ENCODE measurements at regions not wholly inside any gene's neighbourhood (a gene's known extent, or its start where the extent isn't known, plus 50 kb on each side); places are given as distances from the start of the nearest gene placed in this dataset.
"Not testable (repeated sequence)": the region's sequence is repeated elsewhere in the genome, so short reads cannot be mapped to it uniquely, and the experiment has no call there.

DNA sequence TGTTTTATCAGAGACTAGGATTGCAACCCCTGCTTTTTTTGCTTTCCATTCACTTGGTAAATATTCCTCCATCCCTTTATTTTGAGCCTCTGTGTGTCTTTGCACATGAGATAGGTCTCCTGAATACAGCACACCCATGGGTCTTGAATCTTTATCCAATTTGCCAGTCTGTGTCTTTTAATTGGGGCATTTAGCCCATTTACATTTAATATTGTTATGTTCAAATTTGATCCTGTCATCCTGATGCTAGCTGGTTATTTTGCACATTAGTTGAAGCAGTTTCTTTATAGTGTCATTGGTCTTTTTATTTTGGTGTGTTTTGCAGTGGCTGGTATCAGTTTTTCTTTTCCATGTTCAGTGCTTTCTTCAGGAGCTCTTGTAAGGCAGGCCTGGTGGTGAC, 95.1 kb upstream of the STK32A start:
- H3K4me3 Mint-ChIP-seq; H3K27me3 Mint-ChIP-seq (ENCODE audit: low read depth); H3K36me3 Mint-ChIP-seq (ENCODE audit: insufficient read depth in 2 of 2); H3K4me1 Mint-ChIP-seq (ENCODE audit: low read depth); H3K27ac Mint-ChIP-seq; DNase-seq; ATAC-seq (replicated peaks in 1 of 2): not testable (repeated sequence)
- H3K9me3 Mint-ChIP-seq, result peaks cover 11 to 14% of the 10 kb centered on the region in 2 donors

DNA sequence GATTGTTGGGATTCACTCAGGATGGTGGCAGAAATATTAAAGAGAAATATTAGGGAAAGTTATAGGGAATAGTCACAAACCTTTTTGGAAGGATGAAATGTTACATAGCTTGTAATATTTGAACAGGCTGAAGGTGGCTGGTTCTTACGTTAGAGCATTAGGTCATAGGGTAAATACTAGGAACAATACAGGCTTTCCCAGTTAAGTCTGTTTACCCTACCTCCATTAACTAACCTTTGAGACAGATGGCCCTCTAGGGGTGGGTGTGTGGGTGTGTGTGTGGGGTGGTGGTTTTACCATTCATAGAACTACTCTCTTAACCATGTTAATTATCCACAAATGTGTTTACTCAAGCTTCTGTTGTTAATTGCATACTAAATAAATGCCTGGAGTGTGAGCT, 94.3 kb upstream of the STK32A start:
- Mint-ChIP-seq H3K4me1 (ENCODE audit: low read depth) (no peaks in the 10 kb centered on the region), H3K27ac (no peak overlapping the region), H3K36me3 (ENCODE audit: insufficient read depth in 2 of 2) (peaks cover 1 to 4% of the 10 kb centered on the region in 2 donors), H3K27me3 (ENCODE audit: low read depth) (no peaks in the 10 kb centered on the region), H3K4me3 (no peak overlapping the region), H3K9me3 (peaks cover 11 to 14% of the 10 kb centered on the region in 2 donors)
- DNase-seq, result no peak
- no peak for ATAC-seq (replicated peaks in 1 of 2)

DNA sequence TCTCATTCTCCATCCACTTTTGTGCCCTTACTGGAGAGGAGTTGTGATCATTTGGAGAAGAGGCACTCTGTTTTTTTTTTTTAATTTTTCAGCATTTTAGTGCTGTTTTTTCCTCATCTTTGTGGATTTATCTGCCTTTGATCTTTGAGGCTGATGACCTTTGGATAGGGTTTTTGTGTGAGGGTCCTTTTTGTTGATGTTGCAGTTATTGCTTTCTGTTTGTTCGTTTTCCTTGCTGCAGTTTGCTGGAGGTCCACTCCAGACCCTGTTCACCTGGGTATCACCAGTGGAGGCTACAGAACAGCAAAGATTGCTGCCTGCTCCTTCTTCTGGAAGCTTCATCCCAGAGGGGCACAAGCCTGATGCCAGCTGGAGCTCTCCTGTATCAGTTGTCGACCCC, 93.2 kb upstream of the STK32A start:
- H3K27me3 Mint-ChIP-seq (ENCODE audit: low read depth); DNase-seq; H3K36me3 Mint-ChIP-seq (ENCODE audit: insufficient read depth in 2 of 2); H3K27ac Mint-ChIP-seq; ATAC-seq (replicated peaks in 1 of 2); H3K4me1 Mint-ChIP-seq (ENCODE audit: low read depth); H3K4me3 Mint-ChIP-seq: not testable (repeated sequence)
- peaks cover 11 to 14% of the 10 kb centered on the region in 2 donors for H3K9me3 Mint-ChIP-seq

DNA sequence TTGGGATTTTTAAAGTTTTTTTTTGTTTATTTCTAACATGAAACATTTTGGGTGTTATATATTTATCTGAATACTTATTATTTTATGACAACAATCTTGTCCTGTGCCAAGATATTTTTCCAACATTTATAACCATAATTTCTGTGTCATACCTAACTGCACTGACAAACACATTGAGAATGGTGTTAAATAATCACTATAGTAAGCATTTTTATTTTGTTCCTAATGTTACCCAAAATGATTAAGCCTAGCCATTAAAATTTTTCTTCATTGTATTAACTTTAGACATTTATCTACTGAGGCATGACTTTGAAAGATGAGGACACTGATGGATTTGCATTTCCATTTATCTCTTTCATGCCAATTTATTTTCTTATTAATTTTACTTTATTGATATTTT, 91.6 kb upstream of the STK32A start:
- H3K27me3 Mint-ChIP-seq (ENCODE audit: low read depth), result no peaks in the 10 kb centered on the region
- no peaks in the 10 kb centered on the region for H3K4me1 Mint-ChIP-seq (ENCODE audit: low read depth)
- no peak for DNase-seq
- no peak overlapping the region for H3K4me3 Mint-ChIP-seq
- ATAC-seq (replicated peaks in 1 of 2), result no peak
- H3K9me3 Mint-ChIP-seq, result peaks cover 8 to 11% of the 10 kb centered on the region in 2 donors
- no peak overlapping the region for H3K27ac Mint-ChIP-seq
- peaks cover 1 to 2% of the 10 kb centered on the region in 2 donors for H3K36me3 Mint-ChIP-seq (ENCODE audit: insufficient read depth in 2 of 2)

DNA sequence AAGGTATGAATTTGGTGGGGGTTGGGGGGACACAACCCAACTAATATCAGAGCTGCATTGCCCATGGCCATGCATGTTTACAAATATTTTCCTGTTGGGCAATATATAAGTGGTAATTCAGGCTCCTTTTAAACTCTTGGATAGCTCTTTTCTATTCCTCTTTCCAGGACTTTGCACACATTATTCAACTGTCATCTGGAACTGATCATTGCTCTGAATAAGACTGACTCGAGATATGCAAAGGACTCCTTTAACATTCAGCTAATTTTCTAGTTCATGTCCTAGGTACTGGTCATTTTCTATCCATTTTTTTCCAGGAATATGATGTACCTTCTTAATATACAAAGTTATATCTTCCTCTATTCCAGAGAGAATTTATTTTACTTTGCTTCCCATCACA, 89.5 kb upstream of the STK32A start:
- no peak for ATAC-seq (replicated peaks in 1 of 2)
- Mint-ChIP-seq H3K27me3 (ENCODE audit: low read depth) (no peaks in the 10 kb centered on the region), H3K4me3 (no peak overlapping the region), H3K9me3 (peaks cover 3% of the 10 kb centered on the region in 2 donors), H3K27ac (peak overlapping the region; percentile 47), H3K36me3 (ENCODE audit: insufficient read depth in 2 of 2) (no peaks in the 10 kb centered on the region), H3K4me1 (ENCODE audit: low read depth) (no peaks in the 10 kb centered on the region)
- DNase-seq, result no peak

DNA sequence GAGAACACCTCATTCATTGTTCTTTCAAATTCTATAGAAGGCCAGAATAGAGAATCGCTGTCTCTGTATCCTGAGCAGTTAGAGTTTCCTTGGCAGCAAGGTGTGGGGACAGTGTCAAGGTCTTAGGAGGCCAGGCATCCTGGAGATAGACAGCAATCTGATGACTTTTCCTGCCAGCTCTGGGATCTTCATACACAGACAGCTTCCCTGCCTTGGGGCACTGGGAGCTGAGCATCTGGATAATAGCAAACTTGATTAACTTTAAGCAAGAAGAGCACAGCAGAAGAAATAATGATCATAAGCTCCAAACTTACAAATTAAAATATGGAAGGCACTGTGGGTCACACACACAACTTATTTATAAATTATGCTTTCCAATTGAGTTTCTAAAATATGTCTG, 86.1 kb upstream of the STK32A start:
- H3K4me3 Mint-ChIP-seq, result no peak overlapping the region
- ATAC-seq (replicated peaks in 1 of 2), result no peak
- no peak for DNase-seq
- no peaks in the 10 kb centered on the region for H3K4me1 Mint-ChIP-seq (ENCODE audit: low read depth)
- H3K9me3 Mint-ChIP-seq, result peaks cover 0 to 3% of the 10 kb centered on the region in 2 donors
- H3K36me3 Mint-ChIP-seq (ENCODE audit: insufficient read depth in 2 of 2), result no peaks in the 10 kb centered on the region
- no peaks in the 10 kb centered on the region for H3K27me3 Mint-ChIP-seq (ENCODE audit: low read depth)
- H3K27ac Mint-ChIP-seq, result no peak overlapping the region

DNA sequence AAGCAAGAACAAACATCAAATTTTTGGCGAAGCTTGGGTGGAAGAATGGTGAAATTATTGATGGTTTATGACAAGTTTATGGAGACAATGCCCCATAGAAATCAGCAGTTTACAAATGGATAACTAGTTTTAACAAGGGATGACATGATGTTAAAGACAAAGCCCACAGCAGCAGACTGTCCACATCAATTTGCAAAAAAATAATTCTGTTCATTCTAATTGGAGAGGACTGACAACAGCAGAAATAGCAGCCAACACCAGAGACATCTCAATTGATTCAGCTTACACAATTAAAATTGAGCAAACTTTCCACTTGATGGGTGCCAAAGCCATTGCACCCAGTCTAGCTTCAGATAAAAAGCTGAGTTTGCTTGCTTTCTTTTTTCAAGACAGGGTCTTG, 82.7 kb upstream of the STK32A start:
- H3K36me3 Mint-ChIP-seq (ENCODE audit: insufficient read depth in 2 of 2), result no peaks in the 10 kb centered on the region
- ATAC-seq (replicated peaks in 1 of 2) (no peak), DNase-seq (no peak)
- no peak overlapping the region for H3K27ac Mint-ChIP-seq
- H3K4me1 Mint-ChIP-seq (ENCODE audit: low read depth), result no peaks in the 10 kb centered on the region
- H3K4me3 Mint-ChIP-seq, result no peak overlapping the region
- H3K9me3 Mint-ChIP-seq, result peaks cover 0 to 3% of the 10 kb centered on the region in 2 donors
- no peaks in the 10 kb centered on the region for H3K27me3 Mint-ChIP-seq (ENCODE audit: low read depth)

DNA sequence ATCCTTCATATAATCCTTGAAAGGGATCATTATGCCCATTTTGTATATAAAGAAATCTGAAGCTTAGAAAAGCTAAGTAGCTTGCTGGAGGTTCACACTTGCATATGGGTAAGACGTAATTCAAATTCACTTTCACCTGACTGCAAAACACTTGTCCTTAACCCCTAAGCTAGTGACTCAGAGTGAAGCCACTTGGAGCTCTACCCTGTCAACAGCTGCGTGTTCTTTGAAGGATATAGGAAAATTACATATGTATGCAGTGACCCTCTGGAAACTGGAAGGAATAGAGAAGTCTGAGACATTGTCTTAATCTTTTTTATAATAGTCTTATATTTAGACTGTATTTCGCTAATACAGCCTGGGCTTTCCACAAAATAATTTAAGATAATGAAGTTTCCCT, 80.0 kb upstream of the STK32A start:
- H3K27me3 Mint-ChIP-seq (ENCODE audit: low read depth), result no peaks in the 10 kb centered on the region
- no peak overlapping the region for H3K4me3 Mint-ChIP-seq
- DNase-seq, result no peak
- no peaks in the 10 kb centered on the region for H3K4me1 Mint-ChIP-seq (ENCODE audit: low read depth)
- peaks cover 0 to 3% of the 10 kb centered on the region in 2 donors for H3K9me3 Mint-ChIP-seq
- H3K27ac Mint-ChIP-seq, result no peak overlapping the region
- no peaks in the 10 kb centered on the region for H3K36me3 Mint-ChIP-seq (ENCODE audit: insufficient read depth in 2 of 2)
- no peak for ATAC-seq (replicated peaks in 1 of 2)

DNA sequence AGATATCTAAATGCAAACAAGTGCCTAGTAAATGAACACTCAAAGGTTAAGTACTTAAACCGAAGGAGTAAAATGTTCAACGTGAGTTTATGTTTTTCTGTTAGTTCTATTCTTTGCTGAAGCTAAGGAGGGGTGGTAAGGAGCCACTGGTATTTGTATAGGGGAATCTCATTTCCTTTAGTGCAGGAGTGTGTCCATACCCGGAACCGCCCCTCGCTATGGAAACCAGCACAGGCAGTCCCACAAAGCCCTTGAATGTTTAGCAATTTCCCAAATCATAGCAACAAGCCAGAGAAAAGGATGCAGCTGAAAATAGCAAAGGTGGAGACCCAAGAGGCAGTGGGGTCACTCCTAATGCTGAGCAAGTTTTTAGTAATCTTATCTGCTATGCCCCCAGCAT, 78.8 kb upstream of the STK32A start:
- Mint-ChIP-seq H3K36me3 (ENCODE audit: insufficient read depth in 2 of 2) (no peaks in the 10 kb centered on the region), H3K9me3 (peaks cover 0 to 3% of the 10 kb centered on the region in 2 donors), H3K4me3 (no peak overlapping the region), H3K27me3 (ENCODE audit: low read depth) (no peaks in the 10 kb centered on the region), H3K4me1 (ENCODE audit: low read depth) (no peaks in the 10 kb centered on the region), H3K27ac (no peak overlapping the region)
- ATAC-seq (replicated peaks in 1 of 2) (no peak), DNase-seq (no peak)

DNA sequence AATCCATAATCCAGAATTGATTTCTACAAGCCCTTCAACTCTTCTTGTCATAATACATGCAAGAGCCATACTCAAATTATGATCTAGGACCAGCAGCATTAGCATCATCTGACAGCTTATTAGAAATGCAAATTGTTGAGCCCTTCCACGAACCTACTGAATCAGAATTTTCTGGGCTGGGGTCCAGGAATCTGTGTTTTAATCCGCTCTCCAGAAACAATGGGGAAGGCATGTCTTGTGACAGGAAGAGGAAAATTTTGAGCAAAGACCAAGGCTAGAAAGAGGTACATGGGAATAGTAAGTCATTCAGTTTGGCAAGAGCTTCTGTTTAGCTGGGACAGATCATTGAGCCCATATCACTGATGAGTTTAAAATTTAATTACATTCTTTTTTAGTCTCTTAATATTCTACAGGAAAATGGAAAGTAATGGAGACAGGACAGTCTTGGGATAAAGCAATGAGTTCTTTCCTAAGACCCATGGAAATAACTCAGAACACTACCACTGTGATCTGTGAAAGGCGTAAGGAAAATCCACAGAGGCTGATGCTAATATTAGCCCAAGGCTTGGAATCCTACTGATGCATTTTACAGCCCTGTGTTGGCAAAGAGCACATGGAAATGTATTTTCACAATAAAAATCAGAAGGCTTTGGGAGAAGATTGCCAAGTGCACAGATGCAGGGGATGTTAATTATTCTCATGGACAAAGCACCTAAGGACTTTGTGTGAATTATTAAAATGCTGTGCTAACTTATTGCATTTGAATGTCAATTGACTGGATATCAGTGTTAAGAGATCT, 73.7 kb upstream of the STK32A start:
- no peaks in the 10 kb centered on the region for H3K36me3 Mint-ChIP-seq (ENCODE audit: insufficient read depth in 2 of 2)
- no peaks in the 10 kb centered on the region for H3K9me3 Mint-ChIP-seq
- ATAC-seq (replicated peaks in 1 of 2), result no peak
- no peaks in the 10 kb centered on the region for H3K4me1 Mint-ChIP-seq (ENCODE audit: low read depth)
- H3K27ac Mint-ChIP-seq, result no peak overlapping the region
- H3K4me3 Mint-ChIP-seq, result no peak overlapping the region
- no peak for DNase-seq
- H3K27me3 Mint-ChIP-seq (ENCODE audit: low read depth), result no peaks in the 10 kb centered on the region

DNA sequence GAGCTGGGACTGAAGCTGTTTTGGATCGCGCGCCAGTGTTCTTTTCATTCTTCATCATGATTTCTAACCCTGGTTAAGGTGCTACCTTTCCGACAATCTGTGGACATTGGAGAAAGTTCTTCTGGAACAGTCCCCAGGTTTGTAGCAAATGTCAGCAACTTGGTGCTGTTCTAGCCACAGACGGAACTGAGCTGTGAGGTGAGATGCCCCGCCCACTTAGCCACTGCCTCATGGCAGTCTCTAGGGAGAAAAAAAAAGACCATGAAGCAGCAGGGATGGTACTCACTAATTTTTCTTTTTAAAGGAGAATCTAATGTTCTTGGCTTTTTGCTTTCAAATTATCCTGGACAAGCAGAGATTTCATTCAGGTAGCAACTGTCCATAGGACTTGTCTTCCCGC, 72.1 kb upstream of the STK32A start:
- Mint-ChIP-seq H3K9me3 (no peaks in the 10 kb centered on the region), H3K27ac (no peak overlapping the region), H3K27me3 (ENCODE audit: low read depth) (no peaks in the 10 kb centered on the region), H3K36me3 (ENCODE audit: insufficient read depth in 2 of 2) (no peaks in the 10 kb centered on the region), H3K4me3 (no peak overlapping the region), H3K4me1 (ENCODE audit: low read depth) (no peaks in the 10 kb centered on the region)
- ATAC-seq (replicated peaks in 1 of 2) (no peak), DNase-seq (no peak)

DNA sequence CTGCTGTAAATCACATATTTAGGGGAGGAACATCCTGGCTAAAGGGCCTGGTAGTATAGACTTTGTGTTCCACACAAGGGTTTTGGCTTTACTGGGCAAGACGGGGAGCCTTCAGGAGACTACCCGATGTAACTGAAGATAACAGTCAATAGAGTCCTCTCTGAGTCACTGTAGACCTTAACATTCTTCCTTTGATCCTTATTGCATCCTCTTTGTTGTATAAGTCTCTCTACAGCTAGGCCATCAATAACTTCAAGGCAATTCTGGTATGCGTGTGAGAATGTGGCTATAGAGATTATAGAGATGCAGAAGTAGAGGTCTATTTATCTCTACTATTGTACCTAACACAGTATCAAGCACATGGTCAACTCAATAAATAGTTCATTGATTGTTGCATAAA, 67.3 kb upstream of the STK32A start:
- ATAC-seq (replicated peaks in 1 of 2), result no peak
- Mint-ChIP-seq H3K4me1 (ENCODE audit: low read depth) (no peaks in the 10 kb centered on the region), H3K4me3 (no peak overlapping the region)

DNA sequence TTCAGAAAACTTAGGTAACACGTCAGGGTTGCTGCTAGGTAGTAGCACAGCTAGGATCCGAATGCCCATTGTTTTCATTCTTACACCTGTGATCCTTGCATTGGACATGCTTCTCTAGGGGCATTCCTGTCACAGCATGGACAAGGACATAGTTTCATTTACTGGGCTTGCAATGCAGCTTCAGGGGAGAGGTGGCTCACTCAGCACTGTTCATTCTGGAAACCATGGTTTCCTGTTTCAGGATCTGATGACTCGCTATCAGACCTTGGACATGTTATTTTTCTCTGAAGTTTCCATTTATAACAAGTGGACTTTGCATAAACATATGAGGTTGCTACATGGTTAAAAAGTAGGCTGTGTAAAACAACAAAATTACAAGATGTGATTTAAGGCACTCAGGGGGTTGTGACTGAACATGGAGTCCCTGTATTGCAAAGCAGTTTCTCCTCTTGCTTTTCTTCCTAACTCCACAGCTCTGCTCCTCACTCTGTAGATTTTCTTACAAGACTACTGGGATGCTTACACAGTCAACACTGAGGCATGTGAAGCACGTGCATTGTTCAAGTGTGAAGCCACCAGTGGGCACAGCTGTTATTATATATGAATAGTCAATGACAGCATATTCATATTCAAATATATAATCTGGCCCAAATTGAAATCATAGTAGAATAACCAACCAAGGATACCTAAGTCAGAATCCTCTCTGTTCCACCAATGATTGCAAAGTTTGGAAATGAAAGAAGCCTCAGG, 66.1 kb upstream of the STK32A start:
- DNase-seq (no peak), ATAC-seq (replicated peaks in 1 of 2) (no peak)
- H3K27me3 Mint-ChIP-seq (ENCODE audit: low read depth), result no peaks in the 10 kb centered on the region
- H3K4me1 Mint-ChIP-seq (ENCODE audit: low read depth), result no peaks in the 10 kb centered on the region
- H3K9me3 Mint-ChIP-seq, result peaks cover 0 to 1% of the 10 kb centered on the region in 2 donors
- no peak overlapping the region for H3K4me3 Mint-ChIP-seq
- no peak overlapping the region for H3K27ac Mint-ChIP-seq
- no peaks in the 10 kb centered on the region for H3K36me3 Mint-ChIP-seq (ENCODE audit: insufficient read depth in 2 of 2)

More for the DNA sequence above, 67.3 kb upstream of the STK32A start:
- Mint-ChIP-seq H3K27me3 (ENCODE audit: low read depth) (no peaks in the 10 kb centered on the region), H3K9me3 (peaks cover 0 to 1% of the 10 kb centered on the region in 2 donors), H3K27ac (no peak overlapping the region), H3K36me3 (ENCODE audit: insufficient read depth in 2 of 2) (no peaks in the 10 kb centered on the region)
- DNase-seq, result no peak
